Mammary epithelial cell (primary cell): ENCODE measurements at regions not wholly inside any gene's neighbourhood (a gene's known extent, or its start where the extent isn't known, plus 50 kb on each side); places are given as distances from the start of the nearest gene placed in this dataset.

Experiments used
- EZH2 ChIP-seq: IDR thresholded peaks from 2 replicates; pipeline ENCODE4 v1.6.1; 2012; ENCODE audit warnings: low read length, inconsistent platforms, borderline replicate concordance
- TF ChIP-seq, protein P1 (sequence below), 2 donors: IDR thresholded peaks in 1 of 2; conservative IDR thresholded peaks in 1 of 2; 2 replicates each; pipeline ENCODE4 v1.5.1; 2011 to 2012; ENCODE audit warnings: inconsistent platforms in 2 of 2, low read length in 2 of 2, mild to moderate bottlenecking in 2 of 2, control low read depth in 1 of 2, low read depth in 1 of 2; ENCODE audit not compliant: insufficient read depth in 1 of 2; ENCODE audit errors: extremely low read depth in 1 of 2

DNA sequence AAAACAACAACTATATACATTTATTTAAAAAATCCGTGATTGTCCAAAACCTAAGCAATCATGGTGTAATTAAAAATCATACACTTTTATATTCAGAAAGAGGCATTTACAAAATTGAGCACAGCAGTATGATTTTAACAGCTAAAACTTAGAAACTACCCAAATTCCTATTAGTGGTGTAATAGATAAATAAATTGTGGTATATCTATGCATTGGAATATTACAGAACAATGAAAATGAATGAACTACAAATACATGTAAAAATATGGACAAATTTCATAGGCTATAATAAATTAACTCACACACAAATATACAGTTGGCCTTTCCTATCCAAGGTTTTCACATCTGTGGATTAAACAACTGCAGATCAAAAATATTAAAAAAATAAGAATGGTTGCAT is 700.5 kb upstream of the ARPP21 start:
- TF ChIP-seq, protein P1, sequence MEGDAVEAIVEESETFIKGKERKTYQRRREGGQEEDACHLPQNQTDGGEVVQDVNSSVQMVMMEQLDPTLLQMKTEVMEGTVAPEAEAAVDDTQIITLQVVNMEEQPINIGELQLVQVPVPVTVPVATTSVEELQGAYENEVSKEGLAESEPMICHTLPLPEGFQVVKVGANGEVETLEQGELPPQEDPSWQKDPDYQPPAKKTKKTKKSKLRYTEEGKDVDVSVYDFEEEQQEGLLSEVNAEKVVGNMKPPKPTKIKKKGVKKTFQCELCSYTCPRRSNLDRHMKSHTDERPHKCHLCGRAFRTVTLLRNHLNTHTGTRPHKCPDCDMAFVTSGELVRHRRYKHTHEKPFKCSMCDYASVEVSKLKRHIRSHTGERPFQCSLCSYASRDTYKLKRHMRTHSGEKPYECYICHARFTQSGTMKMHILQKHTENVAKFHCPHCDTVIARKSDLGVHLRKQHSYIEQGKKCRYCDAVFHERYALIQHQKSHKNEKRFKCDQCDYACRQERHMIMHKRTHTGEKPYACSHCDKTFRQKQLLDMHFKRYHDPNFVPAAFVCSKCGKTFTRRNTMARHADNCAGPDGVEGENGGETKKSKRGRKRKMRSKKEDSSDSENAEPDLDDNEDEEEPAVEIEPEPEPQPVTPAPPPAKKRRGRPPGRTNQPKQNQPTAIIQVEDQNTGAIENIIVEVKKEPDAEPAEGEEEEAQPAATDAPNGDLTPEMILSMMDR (conservative IDR thresholded peaks at IDR 0.05 in 1 of 2, IDR thresholded peaks at IDR 0.05 in 1 of 2; ENCODE audit: extremely low read depth in 1 of 2, insufficient read depth in 1 of 2, low read depth in 1 of 2, low read length in 2 of 2) = no peak
- no peak for TF ChIP-seq EZH2
